Bronchial epithelial cell (primary cell): ENCODE measurements at regions not wholly inside any gene's neighbourhood (a gene's known extent, or its start where the extent isn't known, plus 50 kb on each side); places are given as distances from the start of the nearest gene placed in this dataset.

Experiments
- DNase-seq: peaks from one replicate; pipeline ENCODE4 v3.0.0-alpha.2; 2010; ENCODE audit warnings: low read depth
- FAIRE-seq: peaks from 2 replicates; lab custom pipeline; 2011; peaks lifted over from hg19 to GRCh38; lab: Jason Lieb, UNC
- H3K27me3 ChIP-seq: 2 replicates; pipeline ENCODE4 v1.5.1; 2011; ENCODE audit warnings: low read length; ENCODE audit not compliant: control insufficient read depth, insufficient read depth
- H3K36me3 ChIP-seq: 2 replicates; pipeline ENCODE4 v1.5.1; 2011; ENCODE audit warnings: low read length; ENCODE audit not compliant: control insufficient read depth, insufficient read depth
- H3K4me3 ChIP-seq: 2 replicates; pipeline ENCODE4 v1.5.1; 2011; ENCODE audit warnings: mild to moderate bottlenecking, low read depth, low read length, control low read depth
- TF ChIP-seq, protein P1 (sequence below): IDR thresholded peaks from 2 replicates; pipeline ENCODE4 v1.5.1; 2011; ENCODE audit warnings: mild to moderate bottlenecking, moderate library complexity, low read length, control low read depth, inconsistent platforms; ENCODE audit not compliant: insufficient read depth, severe bottlenecking

DNA sequence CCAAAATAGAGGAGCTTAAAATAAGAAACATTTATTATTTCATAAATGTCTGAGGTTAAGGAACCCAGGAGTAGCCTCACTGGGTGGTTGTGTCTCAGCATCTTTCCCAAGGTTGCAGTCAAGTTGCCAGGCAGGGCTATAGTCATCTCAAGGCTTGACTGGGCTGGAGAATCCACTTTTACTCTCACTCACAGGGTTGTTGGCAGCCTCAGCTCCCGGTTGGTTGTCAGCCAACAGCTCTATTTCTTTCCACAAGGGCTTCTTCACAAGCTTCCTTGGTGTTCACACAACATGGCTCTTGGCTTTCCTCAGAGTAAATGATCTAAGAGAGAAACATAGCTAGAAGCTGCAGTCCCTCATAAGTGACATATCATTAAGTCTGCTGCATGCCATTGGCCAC is 55.6 kb upstream of the TEX51 start:
- Histone ChIP-seq H3K27me3 (no peaks in the 10 kb centered on the region), H3K36me3 (no peaks in the 10 kb centered on the region), H3K4me3 (no peak overlapping the region)
- FAIRE-seq (no peak), DNase-seq (no peak)
- TF ChIP-seq, protein P1, sequence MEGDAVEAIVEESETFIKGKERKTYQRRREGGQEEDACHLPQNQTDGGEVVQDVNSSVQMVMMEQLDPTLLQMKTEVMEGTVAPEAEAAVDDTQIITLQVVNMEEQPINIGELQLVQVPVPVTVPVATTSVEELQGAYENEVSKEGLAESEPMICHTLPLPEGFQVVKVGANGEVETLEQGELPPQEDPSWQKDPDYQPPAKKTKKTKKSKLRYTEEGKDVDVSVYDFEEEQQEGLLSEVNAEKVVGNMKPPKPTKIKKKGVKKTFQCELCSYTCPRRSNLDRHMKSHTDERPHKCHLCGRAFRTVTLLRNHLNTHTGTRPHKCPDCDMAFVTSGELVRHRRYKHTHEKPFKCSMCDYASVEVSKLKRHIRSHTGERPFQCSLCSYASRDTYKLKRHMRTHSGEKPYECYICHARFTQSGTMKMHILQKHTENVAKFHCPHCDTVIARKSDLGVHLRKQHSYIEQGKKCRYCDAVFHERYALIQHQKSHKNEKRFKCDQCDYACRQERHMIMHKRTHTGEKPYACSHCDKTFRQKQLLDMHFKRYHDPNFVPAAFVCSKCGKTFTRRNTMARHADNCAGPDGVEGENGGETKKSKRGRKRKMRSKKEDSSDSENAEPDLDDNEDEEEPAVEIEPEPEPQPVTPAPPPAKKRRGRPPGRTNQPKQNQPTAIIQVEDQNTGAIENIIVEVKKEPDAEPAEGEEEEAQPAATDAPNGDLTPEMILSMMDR = no peak

DNA sequence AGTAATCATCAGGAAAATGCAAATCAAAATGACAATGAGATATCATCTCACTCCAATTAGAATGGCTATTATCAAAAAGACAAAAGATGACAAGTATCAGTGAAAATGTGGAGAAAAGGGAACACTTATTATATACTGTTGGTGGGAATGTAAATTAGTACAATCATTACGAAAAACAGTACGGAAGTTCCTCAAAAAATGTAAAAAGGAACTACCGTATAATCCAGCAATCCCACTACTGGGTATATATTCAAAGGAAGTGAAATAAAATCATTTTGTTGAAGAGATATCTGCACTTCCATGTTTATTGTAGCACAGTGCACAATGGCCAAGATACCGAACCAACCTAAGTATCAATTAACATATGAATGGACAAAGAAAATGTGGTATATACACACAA is 52.4 kb upstream of the TEX51 start:
- TF ChIP-seq, protein P1 = no peak
- no peak for FAIRE-seq
- no peaks in the 10 kb centered on the region for H3K27me3 ChIP-seq

More for the DNA sequence above, 52.4 kb upstream of the TEX51 start:
- Histone ChIP-seq H3K4me3 (no peak overlapping the region), H3K36me3 (no peaks in the 10 kb centered on the region)
- DNase-seq = no peak
